ENCODE measurements at regions not wholly inside any gene's neighbourhood (a gene's known extent, or its start where the extent isn't known, plus 50 kb on each side); places are given as distances from the start of the nearest gene placed in this dataset.

DNA sequence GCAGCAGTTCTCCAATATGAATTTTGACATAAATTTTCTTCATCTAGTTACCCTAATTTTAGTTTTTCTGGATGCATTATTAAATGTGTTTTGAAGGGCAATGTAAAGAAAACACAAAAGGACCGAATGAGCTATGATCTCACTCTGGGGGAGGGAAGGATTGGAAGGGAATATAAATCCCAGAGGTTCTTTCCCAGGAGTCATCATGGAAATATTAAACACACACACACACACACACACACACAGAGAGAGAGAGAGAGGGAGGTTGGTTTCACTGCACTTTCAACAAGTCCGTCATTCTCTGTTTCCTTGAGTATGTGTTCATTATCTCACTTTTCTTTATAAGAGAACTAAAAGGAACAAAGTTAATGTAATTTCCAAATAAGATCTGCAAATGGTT is 70.7 kb upstream of the DCBLD2 start:
- TF ChIP-seq, protein P1, sequence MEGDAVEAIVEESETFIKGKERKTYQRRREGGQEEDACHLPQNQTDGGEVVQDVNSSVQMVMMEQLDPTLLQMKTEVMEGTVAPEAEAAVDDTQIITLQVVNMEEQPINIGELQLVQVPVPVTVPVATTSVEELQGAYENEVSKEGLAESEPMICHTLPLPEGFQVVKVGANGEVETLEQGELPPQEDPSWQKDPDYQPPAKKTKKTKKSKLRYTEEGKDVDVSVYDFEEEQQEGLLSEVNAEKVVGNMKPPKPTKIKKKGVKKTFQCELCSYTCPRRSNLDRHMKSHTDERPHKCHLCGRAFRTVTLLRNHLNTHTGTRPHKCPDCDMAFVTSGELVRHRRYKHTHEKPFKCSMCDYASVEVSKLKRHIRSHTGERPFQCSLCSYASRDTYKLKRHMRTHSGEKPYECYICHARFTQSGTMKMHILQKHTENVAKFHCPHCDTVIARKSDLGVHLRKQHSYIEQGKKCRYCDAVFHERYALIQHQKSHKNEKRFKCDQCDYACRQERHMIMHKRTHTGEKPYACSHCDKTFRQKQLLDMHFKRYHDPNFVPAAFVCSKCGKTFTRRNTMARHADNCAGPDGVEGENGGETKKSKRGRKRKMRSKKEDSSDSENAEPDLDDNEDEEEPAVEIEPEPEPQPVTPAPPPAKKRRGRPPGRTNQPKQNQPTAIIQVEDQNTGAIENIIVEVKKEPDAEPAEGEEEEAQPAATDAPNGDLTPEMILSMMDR (IDR thresholded peaks at IDR 0.05) = no peak
- TF ChIP-seq POLR2A (IDR thresholded peaks at IDR 0.05) = no peak
